NCI-H226 (cell line): ENCODE measurements at regions not wholly inside any gene's neighbourhood (a gene's known extent, or its start where the extent isn't known, plus 50 kb on each side); places are given as distances from the start of the nearest gene placed in this dataset.
"Not testable (repeated sequence)": the region's sequence is repeated elsewhere in the genome, so short reads cannot be mapped to it uniquely, and the experiment has no call there.

Experiments used
- DNase-seq: peaks from one replicate; pipeline ENCODE4 v3.0.0-alpha.2; 2015

- DNase-seq: no peak
Observed at GRCh38 chr5:112112346-112112745, 306.7 kb downstream of the EPB41L4A start.

- peak; percentile 96 for DNase-seq
Observed at GRCh38 chr5:112109331-112110007, 309.6 kb downstream of the EPB41L4A start.

GRCh38 chr5:112106878-112107277, 312.2 kb downstream of the EPB41L4A start:
- no peak for DNase-seq

GRCh38 chr5:112097768-112098167, 321.3 kb downstream of the EPB41L4A start:
- DNase-seq: no peak

- no peak for DNase-seq
Observed at GRCh38 chr5:112087222-112087621, 330.2 kb upstream of the NREP start.

- DNase-seq: no peak
Observed at GRCh38 chr5:112086740-112087139, 329.7 kb upstream of the NREP start.

GRCh38 chr5:112084149-112084548, 327.2 kb upstream of the NREP start:
- peak; percentile 26 for DNase-seq

- no peak for DNase-seq
Observed at GRCh38 chr5:112083623-112084022, 326.6 kb upstream of the NREP start.

GRCh38 chr5:112077180-112077579, 320.2 kb upstream of the NREP start:
- peak; percentile 56 for DNase-seq

- no peak for DNase-seq
Observed at GRCh38 chr5:112070022-112070421, 313.0 kb upstream of the NREP start.

- no peak for DNase-seq
Observed at GRCh38 chr5:112069329-112069728, 312.3 kb upstream of the NREP start.

GRCh38 chr5:112068593-112068992, 311.6 kb upstream of the NREP start:
- no peak for DNase-seq

GRCh38 chr5:112065781-112066180, 308.8 kb upstream of the NREP start:
- no peak for DNase-seq

GRCh38 chr5:112064956-112065355, 308.0 kb upstream of the NREP start:
- DNase-seq: no peak

- no peak for DNase-seq
Observed at GRCh38 chr5:112064271-112064701, 307.3 kb upstream of the NREP start.

- no peak for DNase-seq
Observed at GRCh38 chr5:112063856-112064255, 306.9 kb upstream of the NREP start.

GRCh38 chr5:112063191-112063590, 306.2 kb upstream of the NREP start:
- no peak for DNase-seq

- DNase-seq: no peak
Observed at GRCh38 chr5:112062181-112062580, 305.2 kb upstream of the NREP start.

GRCh38 chr5:112061666-112062065, 304.7 kb upstream of the NREP start:
- no peak for DNase-seq

- DNase-seq: no peak
Observed at GRCh38 chr5:112059579-112060135, 302.7 kb upstream of the NREP start.

GRCh38 chr5:112049738-112050137, 292.7 kb upstream of the NREP start:
- DNase-seq: no peak

- no peak for DNase-seq
Observed at GRCh38 chr5:112036206-112036605, 279.2 kb upstream of the NREP start.

GRCh38 chr5:112034421-112034979, 277.5 kb upstream of the NREP start:
- no peak for DNase-seq

- not testable (repeated sequence) for DNase-seq
Observed at GRCh38 chr5:112026879-112027278, 269.9 kb upstream of the NREP start.

- DNase-seq: no peak
Observed at GRCh38 chr5:112025757-112026156, 268.8 kb upstream of the NREP start.
